PC-9 (cell line): ENCODE measurements at regions not wholly inside any gene's neighbourhood (a gene's known extent, or its start where the extent isn't known, plus 50 kb on each side); places are given as distances from the start of the nearest gene placed in this dataset.

ENCODE experiments used
- BruUV-seq: library from RNA; stranded (reverse); fragments of 400-500 nt; replicated peaks from 2 replicates; lab custom pipeline; 2021; lab: Mats Ljungman, UMichigan
- CTCF ChIA-PET: fragments of 300-600 bp; sonication (Branson Sonifier 250); formaldehyde crosslinking; loops from one replicate; lab custom pipeline; 2022; ENCODE audit warnings: antibody characterized with exemption; lab: Charles Lee
- POLR2A ChIA-PET: fragments of 300-600 bp; sonication (Branson Sonifier 250); formaldehyde crosslinking; loops from one replicate; lab custom pipeline; 2022; ENCODE audit warnings: antibody characterized with exemption; ENCODE audit not compliant: unreplicated experiment; lab: Charles Lee
- DNase-seq, 2 experiments: peaks; one replicate each; pipeline versions ENCODE4 v3.0.0 to v3.0.0-alpha.2; 2015 to 2022; ENCODE audit warnings: mixed read lengths in 1 of 2
- H2AFZ ChIP-seq: fragments of 200-600 bp; sonication (generic); 2 replicates; pipeline ENCODE4 v1.8.1; 2017; ENCODE audit warnings: antibody characterized with exemption
- H3F3A ChIP-seq: fragments of 200-600 bp; sonication (generic); 2 replicates; pipeline ENCODE4 v1.8.1; 2017; ENCODE audit warnings: antibody characterized with exemption, mild to moderate bottlenecking, low read depth; ENCODE audit not compliant: insufficient read depth
- H3K27ac ChIP-seq: fragments of 200-600 bp; sonication (generic); 2 replicates; pipeline ENCODE4 v1.6.1; 2016; ENCODE audit warnings: mixed run types
- H3K27me3 ChIP-seq: fragments of 200-600 bp; sonication (generic); 2 replicates; pipeline ENCODE4 v1.6.1; 2016; ENCODE audit warnings: low read depth, mixed run types; ENCODE audit not compliant: insufficient read depth
- H3K36me3 ChIP-seq: fragments of 200-600 bp; sonication (generic); 2 replicates; pipeline ENCODE4 v1.6.1; 2016; ENCODE audit warnings: low read depth, mixed run types
- H3K4me1 ChIP-seq: fragments of 200-600 bp; sonication (generic); replicated peaks from 2 replicates; pipeline ENCODE4 v1.6.1; 2016; ENCODE audit warnings: mixed run types; ENCODE audit not compliant: insufficient read depth
- H3K4me2 ChIP-seq: fragments of 200-600 bp; sonication (generic); 2 replicates; pipeline ENCODE4 v1.6.1; 2017; ENCODE audit warnings: mixed run types
- H3K4me3 ChIP-seq: fragments of 200-600 bp; sonication (generic); 2 replicates; pipeline ENCODE4 v1.6.1; 2016; ENCODE audit warnings: mixed run types
- H3K79me2 ChIP-seq: fragments of 200-600 bp; sonication (generic); 2 replicates; pipeline ENCODE4 v1.6.1; 2017; ENCODE audit warnings: low read depth, mixed run types
- H3K9me2 ChIP-seq: fragments of 200-600 bp; sonication (generic); 2 replicates; pipeline ENCODE4 v1.8.1; 2017; ENCODE audit warnings: mild to moderate bottlenecking; ENCODE audit not compliant: insufficient read depth
- H3K9me3 ChIP-seq: fragments of 200-600 bp; sonication (generic); 2 replicates; pipeline ENCODE4 v1.8.1; 2016; ENCODE audit warnings: low read depth; ENCODE audit not compliant: insufficient read depth
- H4K20me1 ChIP-seq: fragments of 200-600 bp; sonication (generic); 2 replicates; pipeline ENCODE4 v1.8.1; 2017; ENCODE audit not compliant: insufficient read depth
- EZH2 ChIP-seq: fragments of 200-600 bp; sonication (generic); IDR thresholded peaks from 2 replicates; pipeline ENCODE4 v1.8.0; 2017; ENCODE audit warnings: antibody characterized with exemption, low read depth
- intact Hi-C: fragments of 100-400 bp; cut with micrococcal nuclease; formaldehyde crosslinking; loops from one replicate; pipeline ENCODE4 v1.10.0; 2022; ENCODE audit not compliant: unreplicated experiment
- TF ChIP-seq, protein P1 (sequence below): fragments of 200-600 bp; sonication (generic); conservative IDR thresholded peaks from 2 replicates; pipeline ENCODE4 v1.6.1; 2017; ENCODE audit warnings: mixed run types, antibody characterized with exemption, mild to moderate bottlenecking, moderate library complexity

DNA sequence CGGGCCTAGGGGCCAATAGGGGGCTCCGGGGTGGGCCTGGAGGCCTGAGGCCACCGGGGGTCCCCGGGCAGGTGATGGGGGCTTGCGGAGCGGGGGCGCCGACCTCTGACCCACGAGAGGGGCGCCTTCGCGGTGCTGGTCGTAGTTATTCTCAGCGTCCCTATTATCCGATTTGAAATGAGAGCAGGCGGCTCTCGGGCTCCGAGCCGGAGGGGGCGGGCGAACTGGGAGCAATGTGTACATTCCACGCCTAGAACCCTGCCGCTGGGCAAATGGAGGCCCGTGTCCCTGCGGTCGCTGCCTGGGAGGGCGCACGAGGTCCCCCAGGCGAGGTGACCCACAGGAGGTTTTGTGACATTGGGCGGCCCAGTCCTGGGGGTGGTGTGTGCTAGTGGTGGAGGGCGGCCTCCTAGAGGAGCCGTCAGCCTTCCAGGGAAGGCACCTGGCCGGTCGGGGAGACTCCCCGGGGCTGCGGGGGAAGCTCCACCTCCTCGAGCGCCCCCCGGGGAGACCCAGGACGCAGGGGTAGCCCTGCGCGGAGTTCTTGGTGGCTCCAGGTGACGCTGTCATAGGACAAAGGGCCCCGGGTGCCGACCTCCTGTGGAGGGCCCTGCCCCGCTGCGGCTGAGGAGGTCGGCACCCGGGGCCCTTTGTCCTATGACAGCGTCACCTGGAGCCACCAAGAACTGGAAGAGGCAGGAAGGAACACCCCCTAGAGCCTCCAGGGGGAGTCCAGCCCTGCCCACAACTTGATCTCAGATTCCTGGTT lies 102.6 kb upstream of the PRKX start:
- H3K27ac ChIP-seq, result peak overlapping the region; percentile 95
- no peaks in the 10 kb centered on the region; the same call in 1 of the 2 replicates for H3K36me3 ChIP-seq
- no TSS peak for BruUV-seq
- peaks cover 12% of the 10 kb centered on the region; the same call in 1 of the 2 replicates for H3K4me1 ChIP-seq
- POLR2A ChIA-PET, result no interaction called here
- CTCF ChIA-PET, result interaction anchor here (0.6 kb wide), 1 partner anchor 166 kb away, joined by 4 read pairs; no protein-coding TSS in a partner anchor
- no peaks in the 10 kb centered on the region for H3K9me2 ChIP-seq
- H3K4me3 ChIP-seq, result peak overlapping the region; percentile 90
- H3K9me3 ChIP-seq, result no peaks in the 10 kb centered on the region
- peaks cover 28% of the 10 kb centered on the region for H3F3A ChIP-seq
- H3K27me3 ChIP-seq, result no peaks in the 10 kb centered on the region
- peaks cover 7% of the 10 kb centered on the region; the same call in 1 of the 2 replicates for H4K20me1 ChIP-seq
- TF ChIP-seq, protein P1, sequence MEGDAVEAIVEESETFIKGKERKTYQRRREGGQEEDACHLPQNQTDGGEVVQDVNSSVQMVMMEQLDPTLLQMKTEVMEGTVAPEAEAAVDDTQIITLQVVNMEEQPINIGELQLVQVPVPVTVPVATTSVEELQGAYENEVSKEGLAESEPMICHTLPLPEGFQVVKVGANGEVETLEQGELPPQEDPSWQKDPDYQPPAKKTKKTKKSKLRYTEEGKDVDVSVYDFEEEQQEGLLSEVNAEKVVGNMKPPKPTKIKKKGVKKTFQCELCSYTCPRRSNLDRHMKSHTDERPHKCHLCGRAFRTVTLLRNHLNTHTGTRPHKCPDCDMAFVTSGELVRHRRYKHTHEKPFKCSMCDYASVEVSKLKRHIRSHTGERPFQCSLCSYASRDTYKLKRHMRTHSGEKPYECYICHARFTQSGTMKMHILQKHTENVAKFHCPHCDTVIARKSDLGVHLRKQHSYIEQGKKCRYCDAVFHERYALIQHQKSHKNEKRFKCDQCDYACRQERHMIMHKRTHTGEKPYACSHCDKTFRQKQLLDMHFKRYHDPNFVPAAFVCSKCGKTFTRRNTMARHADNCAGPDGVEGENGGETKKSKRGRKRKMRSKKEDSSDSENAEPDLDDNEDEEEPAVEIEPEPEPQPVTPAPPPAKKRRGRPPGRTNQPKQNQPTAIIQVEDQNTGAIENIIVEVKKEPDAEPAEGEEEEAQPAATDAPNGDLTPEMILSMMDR, result peak; percentile 33; the same call in 1 of the 2 replicates
- TF ChIP-seq EZH2, result no peak
- peaks cover 12% of the 10 kb centered on the region; the same call in 1 of the 2 replicates for H3K79me2 ChIP-seq
- peak overlapping the region; percentile 82 for H3K4me2 ChIP-seq
- DNase-seq, result peak; percentile 50 to 75
- H2AFZ ChIP-seq, result peak overlapping the region; percentile 93
- intact Hi-C loops, result no loop called here

DNA sequence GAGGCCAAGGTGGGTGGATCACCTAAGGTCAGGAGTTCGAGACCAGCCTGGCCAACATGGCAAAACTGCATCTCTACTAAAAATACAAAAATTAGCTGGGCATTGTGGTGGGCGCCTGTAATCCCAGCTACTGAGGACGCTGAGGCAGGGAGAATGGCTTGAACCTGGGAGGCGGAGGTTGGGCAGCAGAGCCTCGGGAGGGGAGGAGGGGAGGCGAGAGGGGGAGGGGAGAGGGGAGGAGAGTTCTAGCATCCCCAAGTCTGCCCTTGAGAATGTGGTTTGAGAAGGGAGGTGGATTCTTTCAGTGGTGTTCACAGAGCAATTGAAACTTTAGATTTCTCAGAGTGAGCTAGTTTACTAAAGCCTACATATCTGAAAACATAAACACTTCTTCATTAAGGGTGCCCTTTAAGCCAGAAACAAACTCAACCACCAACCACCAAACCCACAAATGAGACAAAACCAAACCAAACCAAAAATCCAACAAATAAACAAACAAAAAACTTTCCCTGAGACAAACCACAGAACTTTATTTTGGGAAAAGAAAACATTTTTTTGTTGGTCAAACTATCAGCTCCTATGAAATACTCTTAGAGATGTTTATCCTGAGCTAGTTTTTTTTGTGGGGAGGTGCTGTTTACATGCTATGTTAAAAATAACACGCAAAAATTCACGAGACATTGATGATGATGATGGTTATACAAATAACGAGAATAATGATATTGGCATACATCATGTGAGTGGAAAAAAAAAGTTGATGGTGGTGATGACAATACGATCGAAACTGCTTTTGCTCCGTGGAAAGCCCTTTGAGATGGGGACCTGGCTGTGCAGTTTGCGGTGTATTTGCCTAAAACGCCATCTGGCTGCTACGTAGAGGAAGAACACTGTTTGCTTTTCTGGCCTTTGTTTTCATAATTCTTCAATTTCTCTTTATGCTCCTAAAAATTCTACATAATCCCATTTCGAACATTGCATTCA lies 98.2 kb upstream of the PRKX start:
- Histone ChIP-seq H3K9me3 (no peaks in the 10 kb centered on the region), H4K20me1 (no peaks in the 10 kb centered on the region), H2AFZ (no peak overlapping the region), H3K27me3 (peaks cover 12% of the 10 kb centered on the region), H3K36me3 (no peaks in the 10 kb centered on the region), H3K4me3 (no peak overlapping the region), H3K27ac (no peak overlapping the region), H3K4me2 (no peak overlapping the region), H3K79me2 (0 out of 2 replicates have a peak, but pooled peaks cover 4% of the 10 kb centered on the region), H3K4me1 (peaks cover 9% of the 10 kb centered on the region), H3K9me2 (no peaks in the 10 kb centered on the region), H3F3A (peaks cover 15% of the 10 kb centered on the region)
- no TSS peak for BruUV-seq
- intact Hi-C loops, result loop anchor here (1.0 kb wide), 1 partner anchor 160 kb away; no protein-coding TSS in a partner anchor
- DNase-seq, result peak in 1 of 2 experiments; percentile 32
- ChIA-PET CTCF (no interaction called here), POLR2A (no interaction called here)
- TF ChIP-seq, protein P1, result peak; percentile 63
- TF ChIP-seq EZH2, result no peak

DNA sequence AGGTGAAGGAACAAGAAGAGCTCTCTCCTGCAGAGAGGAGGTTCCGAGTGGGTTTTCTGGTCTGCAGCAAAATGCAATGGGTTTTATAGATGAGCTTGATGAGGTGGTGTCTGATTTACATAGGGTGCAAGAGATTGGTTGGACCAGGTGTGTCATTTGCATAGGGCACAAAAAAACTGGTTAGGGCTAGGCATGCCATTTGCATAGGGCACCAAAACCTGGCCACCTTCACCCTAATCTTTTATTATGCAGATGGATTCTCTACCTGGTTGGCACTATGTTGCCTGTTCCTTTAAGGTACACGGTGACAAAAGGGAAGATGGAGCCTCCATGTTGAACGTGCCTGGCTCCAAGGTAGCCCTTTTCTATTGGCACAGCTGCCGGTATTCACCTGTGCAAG lies 94.5 kb upstream of the PRKX start:
- no peak overlapping the region for H2AFZ ChIP-seq
- no peak overlapping the region for H3K4me2 ChIP-seq
- no peak overlapping the region for H3K4me3 ChIP-seq
- no peaks in the 10 kb centered on the region for H3K9me2 ChIP-seq
- DNase-seq, result peak in 1 of 2 experiments; percentile 8
- TF ChIP-seq, protein P1, result no peak
- no peak for TF ChIP-seq EZH2
- ChIA-PET POLR2A (no interaction called here), CTCF (no interaction called here)
- H3K27me3 ChIP-seq, result peaks cover 21% of the 10 kb centered on the region
- H3K79me2 ChIP-seq, result no peaks in the 10 kb centered on the region
- no peaks in the 10 kb centered on the region for H3K36me3 ChIP-seq
- peaks cover 12% of the 10 kb centered on the region for H3K4me1 ChIP-seq
- H3K9me3 ChIP-seq, result no peaks in the 10 kb centered on the region
- no TSS peak for BruUV-seq
- intact Hi-C loops, result no loop called here
- no peaks in the 10 kb centered on the region for H4K20me1 ChIP-seq
- no peak overlapping the region for H3K27ac ChIP-seq
- H3F3A ChIP-seq, result no peaks in the 10 kb centered on the region
